ENCODE measurements at regions not wholly inside any gene's neighbourhood (a gene's known extent, or its start where the extent isn't known, plus 50 kb on each side); places are given as distances from the start of the nearest gene placed in this dataset.

DNA sequence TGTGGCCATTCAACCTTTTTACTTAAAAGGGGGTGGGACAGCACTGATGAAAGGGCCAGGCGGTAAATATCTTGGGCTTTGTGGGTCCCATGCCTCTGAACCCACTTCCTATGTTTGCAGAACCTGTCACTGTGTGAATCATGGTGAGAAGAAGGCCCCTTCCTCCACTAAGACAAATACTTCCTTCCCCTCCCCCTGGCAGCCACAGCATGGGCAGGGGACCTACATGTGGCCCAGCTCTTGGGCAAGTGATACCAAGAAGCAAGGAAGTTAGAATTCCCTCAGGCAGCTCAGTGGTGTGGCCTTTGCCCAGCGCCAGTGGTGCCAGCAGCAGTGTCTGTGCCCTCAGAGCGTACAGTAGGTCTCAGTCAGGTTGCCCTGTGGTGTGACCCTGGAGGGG, 168.6 kb downstream of the TRIM33 start:
- FAIRE-seq = no peak

DNA sequence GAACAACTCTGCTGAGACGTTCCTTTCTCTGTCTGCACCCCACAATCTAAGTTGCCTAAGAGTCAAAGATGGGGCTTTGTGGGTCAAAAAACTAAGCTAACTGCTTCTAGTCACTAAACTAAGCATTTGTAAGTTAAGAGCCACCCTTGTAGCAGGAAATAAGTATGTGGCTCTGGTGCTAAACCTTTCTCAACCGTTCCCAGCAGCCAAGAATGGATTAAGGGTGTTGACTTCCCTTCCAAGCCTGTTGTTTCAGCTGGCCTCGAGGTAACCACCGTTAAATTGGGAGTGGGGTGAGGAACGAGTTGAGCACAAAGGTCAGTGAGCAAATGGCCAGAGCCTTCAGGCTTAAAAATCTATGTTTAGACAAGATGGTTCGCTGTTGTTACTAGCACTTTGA, 169.1 kb downstream of the TRIM33 start:
- FAIRE-seq = no peak

DNA sequence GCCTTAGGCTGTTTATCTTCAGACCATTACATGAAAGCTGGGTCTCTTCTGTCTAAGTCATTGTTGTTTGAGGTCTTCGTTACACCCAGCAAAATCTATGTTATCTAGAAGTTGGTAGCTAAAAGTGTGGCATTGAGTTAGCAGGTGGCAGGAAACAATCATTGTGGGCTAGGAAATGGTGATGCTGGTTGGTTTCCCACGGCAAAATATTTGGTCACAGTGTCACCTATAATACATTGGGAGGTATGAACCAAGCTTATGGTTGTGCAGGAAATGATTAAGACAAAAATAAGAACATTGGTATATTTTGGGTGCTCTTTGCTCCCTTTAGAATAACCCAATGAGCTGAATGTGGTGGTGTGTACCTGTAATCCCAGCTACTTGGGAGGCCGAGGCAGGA, 169.7 kb downstream of the TRIM33 start:
- FAIRE-seq = no peak

DNA sequence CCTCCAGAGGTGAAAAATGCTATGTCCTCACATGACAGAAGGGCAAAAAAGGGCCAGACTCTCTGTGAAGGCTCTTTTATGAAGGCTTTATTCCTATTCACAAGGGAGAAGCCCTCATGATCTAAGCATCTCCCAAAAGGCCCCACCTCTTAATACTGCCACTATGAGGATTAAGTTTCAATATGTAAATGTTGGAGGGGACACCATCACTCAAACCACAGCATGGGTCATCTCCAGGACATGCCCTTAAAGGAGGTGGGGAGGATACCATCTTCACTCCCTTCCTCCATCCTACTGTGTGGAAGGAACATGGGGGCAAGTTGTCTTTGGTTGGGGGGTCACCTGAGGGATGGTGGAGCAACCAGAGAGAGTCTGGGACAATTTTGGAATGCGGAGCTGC, 170.1 kb downstream of the TRIM33 start:
- FAIRE-seq = no peak

DNA sequence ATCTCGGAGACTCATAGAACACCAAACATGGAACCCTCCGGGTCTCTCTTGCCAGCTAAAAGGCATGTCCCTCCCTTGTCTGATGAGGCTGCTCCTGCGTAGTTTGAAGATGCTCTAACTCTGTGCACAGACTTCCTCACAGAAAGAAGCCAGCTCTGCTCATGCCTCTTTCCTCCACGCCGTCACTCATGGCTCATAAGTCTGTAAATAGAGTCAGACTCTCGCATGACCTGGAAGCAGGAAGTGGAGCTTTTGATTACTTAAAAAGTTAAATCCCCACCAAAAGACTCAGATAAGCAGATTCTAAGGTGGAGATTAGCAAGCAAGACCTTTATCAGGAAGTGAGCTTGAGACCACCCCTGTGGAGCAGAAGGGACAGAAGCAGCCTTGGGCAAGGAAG, 171.6 kb downstream of the TRIM33 start:
- no peak for FAIRE-seq

DNA sequence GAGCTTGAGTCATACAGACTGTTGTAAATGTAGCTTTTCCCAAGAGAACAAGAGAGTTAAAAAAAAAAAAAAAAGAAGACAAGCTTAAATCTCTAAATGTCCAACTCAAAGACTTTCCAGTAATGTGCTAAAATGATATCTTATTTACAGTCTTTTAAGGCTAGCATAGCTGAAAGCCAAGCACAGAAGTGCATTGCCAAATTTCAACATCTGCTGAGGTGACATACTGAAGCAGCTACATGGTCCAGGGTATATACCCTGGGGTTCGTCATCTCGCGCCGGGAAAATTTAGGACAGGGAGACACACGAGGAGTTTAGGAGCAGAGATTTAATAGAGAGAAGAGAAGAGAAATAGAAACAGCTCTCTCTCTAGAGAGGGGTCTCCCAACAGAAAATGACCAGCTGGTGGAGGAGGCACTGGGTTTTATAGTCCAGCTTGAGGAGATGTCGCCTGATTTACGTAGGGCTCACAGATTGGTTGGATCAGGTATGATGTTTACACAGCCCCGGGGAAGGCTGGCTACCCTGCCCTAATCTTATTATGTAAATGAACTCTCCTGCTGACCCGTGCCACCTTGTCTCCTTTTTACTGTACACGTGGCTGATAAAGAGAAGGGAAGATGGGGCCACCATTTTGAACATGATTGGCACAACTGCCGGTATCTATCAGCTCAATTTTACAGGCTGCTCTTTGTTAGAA, 172.7 kb downstream of the TRIM33 start:
- no peak for FAIRE-seq

DNA sequence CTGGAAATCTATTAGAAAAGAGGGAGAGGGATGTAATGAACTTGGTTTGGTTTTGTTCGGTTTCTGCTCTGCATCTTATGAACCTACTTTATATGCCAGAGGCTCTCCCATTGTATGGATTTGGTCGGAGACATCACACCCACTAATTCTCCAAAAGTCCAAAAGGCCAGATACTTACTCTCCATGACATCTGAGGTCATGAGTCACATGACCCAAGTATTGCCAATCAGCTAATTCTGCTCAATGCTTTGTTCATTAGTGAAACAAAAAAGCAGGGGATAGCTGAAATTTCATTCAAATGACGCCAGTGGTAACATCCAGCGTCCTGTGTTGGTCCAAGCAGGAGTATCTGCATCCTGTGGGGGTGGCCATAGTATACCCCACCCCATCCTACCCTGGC, 173.6 kb downstream of the TRIM33 start:
- FAIRE-seq = no peak

DNA sequence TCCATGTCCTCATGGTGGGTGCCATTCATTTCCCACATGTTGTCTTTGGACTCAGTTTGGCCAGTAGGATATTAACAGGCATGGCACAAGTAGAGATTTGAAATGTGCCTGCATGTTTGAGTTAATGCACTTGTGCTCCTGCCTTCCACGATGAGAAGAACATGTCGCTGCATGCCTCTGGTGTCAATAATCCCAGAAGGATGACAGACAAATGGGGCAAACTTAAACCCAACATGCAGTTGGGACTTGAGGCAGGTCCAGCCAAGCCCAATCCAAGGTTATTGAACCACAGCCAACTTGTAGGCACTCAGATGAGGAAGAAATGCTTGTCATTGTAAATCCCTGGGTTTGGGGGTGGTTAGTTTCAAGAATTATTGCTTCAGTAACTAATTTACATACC, 174.6 kb downstream of the TRIM33 start:
- FAIRE-seq = no peak

DNA sequence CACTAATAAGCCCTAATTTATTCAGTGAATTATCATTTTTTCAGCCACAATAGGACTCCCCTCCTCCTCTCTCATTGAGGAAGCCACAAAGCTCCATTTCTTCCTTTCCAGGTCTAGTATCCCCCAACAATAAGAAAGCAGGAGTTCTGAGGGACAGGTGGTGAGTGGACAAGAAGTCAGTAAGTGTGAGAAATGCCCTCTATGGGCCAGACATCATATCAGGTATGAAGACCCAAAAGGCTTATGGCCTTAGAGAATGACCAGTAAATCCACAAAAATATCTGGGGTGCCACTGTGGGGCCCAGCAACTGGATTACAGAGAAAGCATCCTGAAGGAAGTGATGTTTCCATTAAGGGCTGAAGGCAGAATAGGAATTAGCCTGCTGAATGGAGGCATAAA, 175.7 kb downstream of the TRIM33 start:
- no peak for FAIRE-seq

DNA sequence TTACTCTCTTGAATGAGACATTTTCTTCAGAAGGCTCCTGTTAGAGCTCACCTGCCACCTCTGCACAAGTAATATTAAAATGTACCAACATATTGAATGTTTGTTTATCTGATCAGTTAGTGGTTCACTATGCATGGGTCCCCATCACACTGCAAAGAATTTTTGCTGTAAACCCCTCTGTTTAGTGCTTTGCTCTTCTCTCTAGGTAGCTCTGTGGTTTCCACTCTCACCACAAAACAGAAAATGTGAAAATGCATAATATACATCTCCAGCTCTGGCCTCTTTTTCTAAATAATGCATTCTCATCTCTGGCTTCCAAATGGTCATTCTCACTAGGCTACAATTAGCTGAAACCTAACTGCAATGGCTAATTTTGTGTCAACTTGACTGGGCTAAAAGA, 176.7 kb downstream of the TRIM33 start:
- no peak for FAIRE-seq

DNA sequence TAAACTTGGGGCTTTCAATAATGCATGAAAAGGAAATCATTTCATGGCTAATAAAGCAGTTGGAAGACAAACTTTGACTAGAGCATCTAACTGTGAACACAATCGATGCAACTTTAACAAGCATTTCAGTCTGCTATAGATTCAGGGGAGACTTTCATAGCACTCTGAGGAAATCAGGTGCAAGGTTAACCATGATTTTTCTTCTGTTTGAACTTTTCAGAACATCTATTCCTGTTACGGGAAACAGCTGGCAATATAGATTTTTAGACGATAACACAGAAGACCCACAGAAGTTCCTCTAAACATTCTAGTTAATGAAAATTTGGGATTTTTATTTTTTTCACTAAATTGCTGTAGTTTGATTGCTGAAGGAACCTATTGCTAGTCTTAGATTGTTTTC, 177.3 kb downstream of the TRIM33 start:
- no peak for FAIRE-seq

DNA sequence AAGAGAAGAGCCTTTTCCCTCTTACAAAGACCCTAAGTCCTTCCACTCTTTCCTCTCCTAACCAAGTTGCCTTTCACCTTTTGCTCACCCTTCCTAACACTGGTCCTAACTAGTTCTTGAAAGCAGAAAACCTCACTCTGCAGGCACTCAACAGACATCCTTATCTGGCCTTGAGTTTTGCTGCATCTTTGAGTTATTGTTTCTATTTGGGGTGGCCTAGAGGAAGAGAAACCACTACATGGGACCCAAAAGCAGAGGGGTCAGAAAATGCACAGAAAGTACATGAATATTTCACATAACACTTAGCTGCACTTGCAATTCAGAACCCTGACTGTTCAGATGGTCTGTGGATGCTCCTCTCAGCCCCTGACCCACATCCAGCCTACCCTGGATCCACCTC, 178.3 kb upstream of the SYT6 start:
- no peak for FAIRE-seq

DNA sequence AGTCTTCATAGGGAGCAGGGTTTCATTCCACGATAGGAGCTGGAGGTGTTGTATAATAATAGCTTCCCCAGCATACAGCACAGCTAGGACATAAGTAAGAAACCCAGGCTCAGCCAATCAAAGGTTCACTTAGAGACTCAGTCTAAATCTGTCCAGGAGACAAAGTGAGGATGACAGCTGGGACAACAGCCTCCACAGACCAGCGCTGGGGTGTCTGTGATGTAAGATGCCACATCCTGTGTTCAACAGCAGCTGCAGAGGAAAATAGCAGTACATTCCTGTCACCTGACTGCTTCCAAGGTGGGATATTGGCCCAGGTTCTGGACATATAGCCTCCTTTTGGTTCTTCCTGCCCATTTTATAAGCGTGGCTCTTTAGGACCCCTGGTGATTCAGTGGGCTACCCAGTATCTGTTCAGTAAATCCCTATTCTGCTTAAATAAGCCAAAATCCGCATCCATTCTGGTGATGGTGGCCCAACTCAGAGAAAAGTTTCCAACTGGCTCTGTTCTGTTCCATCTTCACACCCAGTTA, 176.8 kb upstream of the SYT6 start:
- no peak for FAIRE-seq

DNA sequence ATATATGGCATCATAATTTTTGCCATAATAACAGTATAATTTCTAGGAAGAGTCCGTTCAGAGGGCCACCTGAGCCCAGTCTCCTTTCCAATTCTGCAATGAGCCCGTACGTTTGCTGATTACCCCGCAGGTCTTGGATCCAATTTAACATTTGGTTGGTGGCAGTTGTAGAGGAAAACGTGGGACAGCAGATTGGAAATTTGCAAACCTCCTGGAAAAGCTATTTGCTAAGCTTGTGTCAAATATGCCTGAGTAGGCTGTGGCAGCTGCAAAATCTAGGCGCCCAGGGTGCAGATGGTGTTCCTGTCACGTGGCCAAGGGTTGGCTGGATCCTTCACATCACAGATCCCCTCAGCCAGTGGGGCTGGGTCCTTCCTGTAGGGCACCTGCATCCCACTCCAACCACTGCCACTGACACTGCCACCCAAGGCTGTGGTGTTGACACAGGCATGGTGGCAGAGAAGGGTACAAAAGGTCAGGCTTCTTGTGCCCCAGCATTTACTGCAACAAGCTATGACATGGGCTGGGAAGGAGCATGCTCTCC, 174.8 kb upstream of the SYT6 start:
- FAIRE-seq = no peak

DNA sequence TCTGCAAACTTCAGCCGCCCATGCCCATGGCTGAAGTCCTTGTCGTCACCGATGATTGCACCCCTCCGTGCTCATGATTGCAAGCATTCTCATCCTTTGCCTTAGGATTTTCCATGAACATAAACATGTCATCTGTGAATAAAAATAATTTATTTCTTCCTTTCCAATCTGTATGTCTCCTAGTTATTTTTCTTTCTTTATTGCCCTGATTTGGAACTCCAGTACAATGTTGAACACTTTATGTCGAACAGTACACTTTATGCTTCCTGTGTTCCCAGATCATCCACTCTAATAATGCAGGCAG, 170.9 kb upstream of the SYT6 start:
- no peak for FAIRE-seq

DNA sequence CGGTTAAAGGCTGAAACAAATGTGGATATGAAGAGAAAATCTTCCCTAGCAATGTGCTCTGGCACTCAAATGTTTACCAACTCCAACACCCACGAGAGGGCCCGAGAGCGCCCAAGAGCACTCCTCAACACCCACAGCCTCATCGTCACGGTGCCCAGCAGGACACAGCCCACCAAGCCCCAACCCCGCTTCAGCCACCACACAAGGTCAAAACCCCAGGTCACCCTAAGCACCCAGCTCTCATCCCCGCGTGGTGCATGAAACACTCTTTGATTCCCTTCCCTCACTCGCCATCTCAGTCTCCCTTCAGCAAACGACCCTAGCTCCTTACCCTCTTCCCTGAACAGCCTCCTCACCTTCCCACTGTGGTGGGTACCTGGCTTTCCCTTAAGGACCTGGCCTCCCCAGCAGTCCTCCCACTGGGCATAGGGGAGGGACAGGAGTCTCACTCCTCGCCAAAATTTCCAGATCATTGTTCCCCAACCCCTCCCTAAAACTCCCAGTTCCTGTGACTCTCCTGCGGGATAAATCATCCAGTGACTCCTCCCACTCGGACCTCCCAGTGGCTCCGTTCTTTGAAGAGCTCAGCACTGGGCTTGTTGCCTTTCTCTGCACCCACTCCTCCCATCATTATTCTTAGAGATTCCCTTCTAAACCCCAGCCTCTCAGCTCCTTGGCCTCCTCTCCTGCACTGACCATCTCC, 170.4 kb upstream of the SYT6 start:
- FAIRE-seq = no peak

DNA sequence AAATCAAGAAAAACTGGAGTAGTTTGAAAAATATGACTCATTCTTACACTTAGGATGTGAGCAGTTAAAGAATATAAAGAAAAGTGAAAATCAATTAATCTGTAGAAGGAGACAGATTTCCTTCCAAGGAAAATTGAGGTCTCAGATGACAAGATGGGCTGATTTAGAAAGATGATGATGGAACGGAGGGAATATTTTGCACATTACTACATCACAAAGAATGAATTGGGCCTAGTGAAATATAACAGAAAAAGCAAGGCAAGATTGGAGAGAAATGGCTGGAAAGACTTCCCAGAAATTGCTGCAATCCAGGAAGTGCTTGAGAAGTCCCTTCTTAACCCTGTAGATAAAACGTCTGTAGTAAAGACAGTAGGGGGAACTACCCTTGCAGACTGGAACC, 169.1 kb upstream of the SYT6 start:
- FAIRE-seq = no peak

DNA sequence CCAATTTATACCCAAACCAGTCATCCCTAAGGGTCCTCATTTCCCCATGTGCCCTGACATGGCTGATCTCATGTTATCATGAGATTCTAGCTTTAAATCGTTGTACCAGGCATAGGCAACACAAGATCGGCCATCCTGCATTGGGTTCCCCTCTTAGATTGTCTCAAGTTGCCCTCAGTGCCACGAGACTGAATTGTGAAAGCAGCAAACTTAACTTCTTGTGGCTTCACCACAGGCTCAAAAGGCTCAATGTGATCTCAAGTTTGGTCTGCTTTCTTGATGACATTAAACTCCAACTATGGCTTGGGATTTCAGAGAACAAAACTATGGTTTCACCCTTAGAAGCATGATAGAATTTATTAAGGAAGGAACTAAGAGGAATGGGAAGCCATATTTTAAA, 168.5 kb upstream of the SYT6 start:
- no peak for FAIRE-seq

DNA sequence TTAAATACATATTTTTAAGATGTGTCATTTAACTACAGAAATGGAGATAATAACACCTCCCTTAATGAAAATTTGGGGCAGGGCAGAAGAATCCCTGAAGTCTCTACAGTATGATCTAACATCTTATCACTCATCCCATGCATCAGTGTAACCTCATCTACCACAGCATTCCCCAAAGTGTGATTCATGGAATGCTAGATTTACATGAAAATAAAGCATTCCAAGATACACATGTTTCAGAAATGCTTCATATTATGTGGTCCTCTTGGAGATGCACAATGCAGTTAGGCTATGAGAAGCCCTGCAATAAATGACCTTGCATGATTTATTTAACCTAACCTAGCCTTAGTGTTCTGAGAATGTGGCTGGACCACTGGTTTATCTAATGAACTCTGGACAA, 166.9 kb upstream of the SYT6 start:
- FAIRE-seq = no peak

DNA sequence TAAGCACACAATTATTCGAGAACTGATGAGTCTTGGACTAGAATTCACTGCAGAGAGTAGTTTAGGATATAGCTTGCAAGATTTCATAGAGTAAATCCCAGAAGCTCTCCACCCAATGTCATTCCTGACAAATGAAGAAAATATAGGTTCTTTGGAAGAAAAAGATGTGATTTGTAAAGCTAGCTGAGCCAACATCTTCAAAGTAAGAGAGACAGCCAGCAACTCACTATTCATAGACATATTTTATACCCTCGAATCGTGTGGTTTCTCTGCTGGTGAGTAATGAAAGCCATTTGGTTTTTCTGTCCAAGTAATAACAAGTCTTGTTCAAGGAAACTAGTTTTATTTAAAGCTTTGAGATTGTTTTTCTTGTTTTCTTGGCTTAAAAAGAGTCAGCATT, 165.7 kb upstream of the SYT6 start:
- no peak for FAIRE-seq

DNA sequence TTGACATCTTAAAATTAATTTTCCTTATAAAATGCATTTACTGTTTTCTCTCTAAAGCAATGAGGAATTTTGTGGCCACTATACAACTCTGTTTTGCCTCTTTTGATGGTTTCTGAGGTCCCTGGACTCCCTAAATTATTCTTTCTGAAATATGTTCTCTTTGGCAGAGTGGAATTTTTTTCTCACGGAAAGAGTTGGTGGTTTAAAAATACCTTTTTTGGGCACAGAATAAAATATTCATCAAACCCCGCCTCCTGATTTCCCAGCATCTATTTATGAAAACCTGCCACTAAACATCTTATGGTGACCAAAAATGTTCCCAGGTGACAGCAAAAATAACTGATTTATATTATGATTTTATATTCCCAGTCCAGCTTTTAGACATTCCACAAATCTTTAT, 165.3 kb upstream of the SYT6 start:
- no peak for FAIRE-seq

DNA sequence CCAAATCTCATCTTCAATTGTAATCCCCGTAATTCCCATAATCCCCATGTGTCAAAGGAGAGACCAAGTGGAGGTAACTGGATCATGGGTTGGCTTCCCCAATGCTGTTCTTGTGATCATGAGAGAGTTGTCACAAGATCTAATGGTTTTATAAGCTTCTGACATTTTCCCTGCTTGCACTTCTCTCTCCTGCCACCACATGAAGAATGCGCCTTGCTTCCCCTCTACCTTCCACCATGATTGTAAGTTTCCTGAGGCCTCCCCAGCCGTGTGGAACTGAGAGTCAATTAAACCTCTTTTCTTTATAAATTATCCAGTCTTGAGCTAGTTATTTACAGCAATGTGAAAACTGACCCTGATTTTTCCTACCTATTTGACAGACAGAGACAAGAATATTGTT, 162.5 kb upstream of the SYT6 start:
- no peak for FAIRE-seq

DNA sequence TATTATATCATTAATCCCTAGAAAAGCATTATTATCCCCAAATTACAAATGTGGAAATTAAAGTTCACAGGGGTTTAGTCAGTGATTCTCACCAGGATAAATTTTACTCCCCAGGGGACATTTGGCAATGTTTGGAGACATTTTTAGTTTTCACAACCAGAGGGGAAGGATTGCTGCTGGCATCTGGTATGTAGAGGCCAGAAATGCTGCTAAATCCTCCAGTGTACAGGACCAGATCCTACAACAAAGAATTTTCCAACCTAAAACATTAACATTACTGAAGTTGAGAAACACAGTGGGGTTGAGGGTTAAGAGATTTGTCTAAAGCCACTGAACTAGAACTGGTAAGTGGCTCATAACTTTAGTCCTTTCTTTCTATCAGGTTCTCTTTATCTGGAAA, 162.0 kb upstream of the SYT6 start:
- no peak for FAIRE-seq

DNA sequence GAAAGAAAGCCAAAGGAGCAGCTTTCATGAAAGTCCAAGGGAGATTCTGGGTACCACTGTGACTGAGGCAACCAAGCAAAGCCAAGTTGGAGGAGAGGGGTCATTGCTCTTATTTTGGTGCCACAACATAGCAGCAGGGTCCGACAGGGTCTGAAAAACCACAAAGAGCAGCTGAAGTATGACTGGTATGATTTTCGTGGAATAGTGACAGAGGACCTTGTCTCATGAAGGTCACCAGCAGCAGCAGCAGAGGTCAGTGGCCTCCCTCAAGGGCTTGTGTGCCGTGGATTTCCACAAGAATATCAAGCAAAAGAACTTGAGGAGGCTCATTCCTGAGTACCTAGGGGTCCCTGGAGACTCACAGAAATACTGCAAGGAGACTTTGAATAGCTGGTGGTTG, 160.9 kb upstream of the SYT6 start:
- no peak for FAIRE-seq

DNA sequence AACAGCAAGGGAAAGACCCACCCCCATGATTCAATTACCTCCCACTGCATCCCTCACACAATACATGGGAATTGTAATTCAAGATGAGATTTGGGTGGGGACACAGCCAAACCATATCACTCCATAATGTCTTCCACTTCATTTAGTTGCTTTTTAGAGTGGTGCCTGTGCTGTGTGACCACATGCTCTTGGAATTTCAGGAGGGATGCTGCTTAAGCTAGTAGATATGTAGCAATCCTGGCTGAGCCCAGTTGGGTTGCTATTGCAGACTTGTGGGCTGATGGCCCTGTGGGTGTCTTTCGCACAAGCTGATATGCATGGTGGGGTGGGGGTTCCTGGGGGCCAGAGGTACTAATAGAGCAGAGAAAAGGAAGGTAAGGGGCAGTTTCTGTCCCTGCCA, 160.4 kb upstream of the SYT6 start:
- FAIRE-seq = no peak

All from A204.1 (cell line).